OCI-LY1 (cell line): ENCODE measurements at regions not wholly inside any gene's neighbourhood (a gene's known extent, or its start where the extent isn't known, plus 50 kb on each side); places are given as distances from the start of the nearest gene placed in this dataset.

ENCODE experiments used
- H2AFZ ChIP-seq: fragments of 200-600 bp; sonication (generic), shearing (Covaris generic); 2 replicates; pipeline ENCODE4 v1.6.0; 2014; ENCODE audit warnings: antibody characterized with exemption, mild to moderate bottlenecking, low read length
- H3F3A ChIP-seq: fragments of 200-600 bp; sonication (generic), shearing (Covaris generic); 2 replicates; pipeline ENCODE4 v1.6.0; 2014; ENCODE audit warnings: mild to moderate bottlenecking, antibody characterized with exemption, low read length, moderate library complexity; ENCODE audit not compliant: insufficient read depth
- H3K27ac ChIP-seq: fragments of 200-600 bp; sonication (generic); 2 replicates; pipeline ENCODE4 v1.5.1; 2014; ENCODE audit warnings: low read length, mixed run types, mild to moderate bottlenecking, low read depth; ENCODE audit not compliant: poor library complexity, severe bottlenecking
- H3K27me3 ChIP-seq: fragments of 200-600 bp; sonication (generic); 2 replicates; pipeline ENCODE4 v1.6.0; 2014; ENCODE audit warnings: antibody characterized with exemption, mild to moderate bottlenecking, low read length, moderate library complexity; ENCODE audit not compliant: insufficient read depth
- H3K36me3 ChIP-seq: fragments of 200-600 bp; sonication (generic); 2 replicates; pipeline ENCODE4 v1.6.1; 2014; ENCODE audit warnings: mild to moderate bottlenecking, antibody characterized with exemption, low read length, moderate library complexity, mixed read lengths; ENCODE audit not compliant: insufficient read depth
- H3K4me1 ChIP-seq: fragments of 200-600 bp; sonication (generic); 2 replicates; pipeline ENCODE4 v1.5.1; 2014; ENCODE audit warnings: mild to moderate bottlenecking, low read length, moderate library complexity; ENCODE audit not compliant: insufficient read depth, severe bottlenecking
- H3K4me2 ChIP-seq: fragments of 200-600 bp; sonication (generic), shearing (Covaris generic); 2 replicates; pipeline ENCODE4 v1.6.1; 2014; ENCODE audit warnings: low read length
- H3K4me3 ChIP-seq: fragments of 200-600 bp; sonication (generic); 2 replicates; pipeline ENCODE4 v1.5.1; 2014; ENCODE audit warnings: low read length, low read depth, mild to moderate bottlenecking, mixed read lengths; ENCODE audit not compliant: poor library complexity, severe bottlenecking
- H3K79me2 ChIP-seq: fragments of 200-600 bp; shearing (Covaris generic); 2 replicates; pipeline ENCODE4 v1.6.1; 2016; ENCODE audit warnings: mixed run types, low read length, mixed read lengths; ENCODE audit not compliant: insufficient read depth
- H3K9ac ChIP-seq: fragments of 200-600 bp; sonication (generic), shearing (Covaris generic); 2 replicates; pipeline ENCODE4 v1.6.1; 2014; ENCODE audit warnings: mild to moderate bottlenecking, low read length, mixed read lengths
- H3K9me2 ChIP-seq: fragments of 200-600 bp; sonication (generic), shearing (Covaris generic); 2 replicates; pipeline ENCODE4 v1.6.1; 2014; ENCODE audit warnings: low read depth, mild to moderate bottlenecking, low read length, mixed read lengths
- H3K9me3 ChIP-seq: fragments of 200-600 bp; shearing (Covaris generic); 2 replicates; pipeline ENCODE4 v1.6.1; 2014; ENCODE audit warnings: low read length, mixed read lengths
- H4K20me1 ChIP-seq: fragments of 200-600 bp; sonication (generic), shearing (Covaris generic); 2 replicates; pipeline ENCODE4 v1.6.0; 2016; ENCODE audit warnings: mild to moderate bottlenecking, low read length; ENCODE audit not compliant: insufficient read depth
- EZH2 ChIP-seq: fragments of 200-600 bp; sonication (generic), shearing (Covaris generic); IDR thresholded peaks from 2 replicates; pipeline ENCODE4 v1.8.0; 2017; ENCODE audit warnings: borderline replicate concordance, mixed run types, mild to moderate bottlenecking, antibody characterized with exemption, low read length, moderate library complexity, mixed read lengths
- TF ChIP-seq, protein P1 (sequence below): fragments of 200-600 bp; sonication (generic), shearing (Covaris generic); IDR thresholded peaks from 2 replicates; pipeline ENCODE4 v1.5.1; 2017; ENCODE audit warnings: mild to moderate bottlenecking, antibody characterized with exemption, low read length, moderate library complexity, mixed read lengths

GRCh38 chr13:53490752-53491151, 462.1 kb downstream of the OLFM4 start:
- Histone ChIP-seq H3K36me3 (no peaks in the 10 kb centered on the region), H2AFZ (no peak overlapping the region), H4K20me1 (no peaks in the 10 kb centered on the region), H3K4me2 (no peak overlapping the region), H3K9ac (no peak overlapping the region), H3F3A (no peaks in the 10 kb centered on the region), H3K27ac (no peak overlapping the region), H3K9me2 (no peaks in the 10 kb centered on the region), H3K4me1 (no peaks in the 10 kb centered on the region), H3K27me3 (no peaks in the 10 kb centered on the region), H3K79me2 (no peaks in the 10 kb centered on the region), H3K9me3 (no peaks in the 10 kb centered on the region), H3K4me3 (no peak overlapping the region)
- TF ChIP-seq, protein P1, sequence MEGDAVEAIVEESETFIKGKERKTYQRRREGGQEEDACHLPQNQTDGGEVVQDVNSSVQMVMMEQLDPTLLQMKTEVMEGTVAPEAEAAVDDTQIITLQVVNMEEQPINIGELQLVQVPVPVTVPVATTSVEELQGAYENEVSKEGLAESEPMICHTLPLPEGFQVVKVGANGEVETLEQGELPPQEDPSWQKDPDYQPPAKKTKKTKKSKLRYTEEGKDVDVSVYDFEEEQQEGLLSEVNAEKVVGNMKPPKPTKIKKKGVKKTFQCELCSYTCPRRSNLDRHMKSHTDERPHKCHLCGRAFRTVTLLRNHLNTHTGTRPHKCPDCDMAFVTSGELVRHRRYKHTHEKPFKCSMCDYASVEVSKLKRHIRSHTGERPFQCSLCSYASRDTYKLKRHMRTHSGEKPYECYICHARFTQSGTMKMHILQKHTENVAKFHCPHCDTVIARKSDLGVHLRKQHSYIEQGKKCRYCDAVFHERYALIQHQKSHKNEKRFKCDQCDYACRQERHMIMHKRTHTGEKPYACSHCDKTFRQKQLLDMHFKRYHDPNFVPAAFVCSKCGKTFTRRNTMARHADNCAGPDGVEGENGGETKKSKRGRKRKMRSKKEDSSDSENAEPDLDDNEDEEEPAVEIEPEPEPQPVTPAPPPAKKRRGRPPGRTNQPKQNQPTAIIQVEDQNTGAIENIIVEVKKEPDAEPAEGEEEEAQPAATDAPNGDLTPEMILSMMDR = no peak
- TF ChIP-seq EZH2 = no peak

DNA sequence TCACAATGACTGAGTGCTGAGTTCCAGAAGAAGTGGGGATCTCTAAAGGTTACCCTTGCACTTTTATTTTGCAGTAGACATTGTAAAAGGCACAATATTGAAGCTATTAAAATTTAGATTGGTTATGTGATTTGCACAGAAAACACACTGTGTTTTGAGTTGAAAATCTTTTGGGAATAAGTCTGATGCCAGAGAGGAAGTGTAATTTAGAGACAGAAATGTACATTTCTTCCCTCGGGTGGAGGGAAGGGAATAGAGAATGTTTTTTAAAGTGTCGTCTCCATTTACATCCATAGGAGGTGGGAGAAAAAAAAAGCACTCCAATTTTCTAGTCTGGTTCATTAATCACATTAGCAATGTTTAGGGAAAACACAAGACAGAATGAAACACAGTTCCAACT, 465.8 kb downstream of the OLFM4 start:
- H3K4me3 ChIP-seq = no peak overlapping the region
- no peak overlapping the region for H3K4me2 ChIP-seq
- H3F3A ChIP-seq = no peaks in the 10 kb centered on the region
- H3K9me3 ChIP-seq = no peaks in the 10 kb centered on the region
- no peak overlapping the region for H2AFZ ChIP-seq
- H3K36me3 ChIP-seq = no peaks in the 10 kb centered on the region
- H3K79me2 ChIP-seq = no peaks in the 10 kb centered on the region
- H3K27ac ChIP-seq = no peak overlapping the region
- no peak for TF ChIP-seq EZH2
- TF ChIP-seq, protein P1 = no peak
- no peaks in the 10 kb centered on the region for H3K9me2 ChIP-seq
- no peaks in the 10 kb centered on the region for H4K20me1 ChIP-seq
- H3K27me3 ChIP-seq = no peaks in the 10 kb centered on the region
- no peaks in the 10 kb centered on the region for H3K4me1 ChIP-seq
- no peak overlapping the region for H3K9ac ChIP-seq

DNA sequence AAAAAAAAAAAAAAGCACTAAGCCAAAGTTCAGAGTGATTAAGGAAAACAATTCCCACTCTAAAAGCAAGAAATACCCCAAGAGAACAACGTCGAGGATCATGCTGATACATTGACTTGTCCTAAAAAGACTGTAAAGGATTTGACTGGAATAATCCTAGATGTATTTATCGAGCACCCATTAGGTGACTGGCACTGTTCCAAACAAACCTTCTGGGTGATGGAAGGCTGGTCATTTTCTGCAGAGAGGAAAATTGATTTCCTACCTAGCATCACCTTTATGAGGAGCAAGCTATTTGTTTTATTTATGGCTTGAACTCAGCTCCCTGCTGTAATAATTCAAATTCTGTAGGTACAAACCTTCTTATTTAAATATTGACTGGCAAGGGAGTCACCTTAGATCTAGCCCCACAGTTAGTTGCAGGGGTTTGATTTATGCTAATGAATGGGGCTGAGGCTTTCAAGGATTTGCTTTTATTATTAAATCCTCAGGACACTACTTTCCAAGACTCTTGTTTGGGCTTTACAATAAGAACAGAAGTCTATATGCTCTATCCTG, 471.0 kb downstream of the OLFM4 start:
- Histone ChIP-seq H3K79me2 (no peaks in the 10 kb centered on the region), H2AFZ (no peak overlapping the region), H4K20me1 (no peaks in the 10 kb centered on the region), H3K36me3 (no peaks in the 10 kb centered on the region), H3K27ac (no peak overlapping the region), H3K9me3 (no peaks in the 10 kb centered on the region), H3K27me3 (no peaks in the 10 kb centered on the region), H3F3A (no peaks in the 10 kb centered on the region), H3K4me3 (no peak overlapping the region), H3K4me1 (no peaks in the 10 kb centered on the region), H3K4me2 (no peak overlapping the region), H3K9ac (no peak overlapping the region), H3K9me2 (no peaks in the 10 kb centered on the region)
- TF ChIP-seq EZH2 = no peak

GRCh38 chr13:53501387-53501786, 472.8 kb downstream of the OLFM4 start:
- Histone ChIP-seq H3F3A (no peaks in the 10 kb centered on the region), H4K20me1 (no peaks in the 10 kb centered on the region), H3K27ac (no peak overlapping the region), H3K9ac (no peak overlapping the region), H3K9me3 (no peaks in the 10 kb centered on the region), H3K36me3 (no peaks in the 10 kb centered on the region), H3K4me3 (no peak overlapping the region), H3K4me1 (no peaks in the 10 kb centered on the region), H2AFZ (no peak overlapping the region), H3K79me2 (no peaks in the 10 kb centered on the region), H3K4me2 (no peak overlapping the region), H3K27me3 (no peaks in the 10 kb centered on the region), H3K9me2 (no peaks in the 10 kb centered on the region)
- TF ChIP-seq EZH2 = no peak
- TF ChIP-seq, protein P1 = no peak
